Hematopoietic multipotent progenitor cell (in vitro differentiated cells): ENCODE measurements at regions not wholly inside any gene's neighbourhood (a gene's known extent, or its start where the extent isn't known, plus 50 kb on each side); places are given as distances from the start of the nearest gene placed in this dataset. TPM values are rescaled to one million over a fixed set of nuclear protein-coding genes. Genes with fewer than 3 reads are reported as not detected.

Experiments
- small RNA-seq: library from RNA; depleted of rRNA; stranded (forward); fragments of <200 nt; gene quantifications from one replicate; pipeline ENCODE3, GENCODE V24; 2012

Small RNA genes in the stretch of these regions (small RNA-seq; reads per million reads assigned to genes)
- gene RF00017 (not detected), gene RNU6-1288P (not detected)
